Heart left ventricle (tissue), 16 donors: ENCODE measurements at regions not wholly inside any gene's neighbourhood (a gene's known extent, or its start where the extent isn't known, plus 50 kb on each side); places are given as distances from the start of the nearest gene placed in this dataset.

Source experiments
- ATAC-seq, 4 donors: fragments of 200-7000 bp; cut with Tn5 transposase; one replicate each; pipeline ENCODE4 v1.9.1; 2020 to 2022; ENCODE audit warnings: moderate library complexity in 4 of 4, mild to moderate bottlenecking in 3 of 4, moderate number of reproducible peaks in 1 of 4
- DNase-seq, 5 donors: peaks; one replicate each; pipeline ENCODE4 v3.0.0-alpha.2; 2020
- H3K27ac ChIP-seq, 12 donors: fragments of 200-600 bp; sonication (generic) in 4 of 12; one replicate each; pipeline versions ENCODE4 v1.5.0 to v1.8.0; 2016 to 2022; ENCODE audit warnings: mild to moderate bottlenecking in 2 of 12
- H3K27me3 ChIP-seq, 9 donors: fragments of 200-600 bp; sonication (generic) in 2 of 9; one replicate each; pipeline versions ENCODE4 v1.5.1 to v1.8.0; 2016 to 2022; ENCODE audit warnings: mild to moderate bottlenecking in 3 of 9
- H3K36me3 ChIP-seq, 9 donors: fragments of 200-600 bp; sonication (generic) in 2 of 9; one replicate each; pipeline versions ENCODE4 v1.5.0 to v1.8.0; 2018 to 2022; ENCODE audit warnings: mild to moderate bottlenecking in 2 of 9
- H3K4me1 ChIP-seq, 12 donors: fragments of 200-600 bp; sonication (generic) in 4 of 12; one replicate each; pipeline versions ENCODE4 v1.5.0 to v1.8.0; 2016 to 2022; ENCODE audit warnings: mild to moderate bottlenecking in 3 of 12
- H3K4me3 ChIP-seq, 12 donors: fragments of 200-600 bp; sonication (generic) in 4 of 12; one replicate each; pipeline versions ENCODE4 v1.5.0 to v1.8.0; 2017 to 2022; ENCODE audit warnings: mild to moderate bottlenecking in 9 of 12, moderate library complexity in 4 of 12
- H3K9me3 ChIP-seq, 12 donors: fragments of 200-600 bp; sonication (generic) in 4 of 12; one replicate each; pipeline versions ENCODE4 v1.5.0 to v1.8.0; 2016 to 2022; ENCODE audit warnings: mild to moderate bottlenecking in 1 of 12
- CTCF ChIP-seq, 12 donors: fragments of 200-600 bp; sonication (generic) in 4 of 12; IDR thresholded peaks; one replicate each; pipeline versions ENCODE4 v1.5.0 to v1.8.0; 2018 to 2022; ENCODE audit warnings: antibody characterized with exemption in 12 of 12, mild to moderate bottlenecking in 5 of 12
- POLR2A ChIP-seq, 2 donors: fragments of 450-650 bp; IDR thresholded peaks; one replicate each; pipeline ENCODE4 v1.6.1; 2017; ENCODE audit warnings: antibody characterized with exemption in 2 of 2, mild to moderate bottlenecking in 2 of 2, moderate library complexity in 2 of 2
- WGBS, 4 donors: extraction: QIAGEN DNeasy Blood & Tissue Kit in 2 of 4; methylation state at CpG; one replicate each; pipeline versions ENCODE4 v1.1.5 to v1.1.7; 2013 to 2018; 5-methylcytosine and 5-hydroxymethylcytosine counted together
- intact Hi-C, 10 donors: fragments of 100-400 bp; cut with DNase I; formaldehyde crosslinking; loops; one replicate each; pipeline versions ENCODE4 v1.11.1 to v1.14.2; 2022
- donor health status: ischemic (EF 13 %, LVEDD 7.1; RV severe dilation, severe dysfunction).
- donor health status: healthy with polysubstance abuse.
- donor health status: DM: no; HTN: yes; CAD: no.
- donor health status: DM: no; HTN: no; CAD: no.
- donor health status: ischemic (EF 25% LVEDD 6.9; RV normal size, moderate dysfunction).
- donor health status: ischemic (EF 25% LVEDD 5.7; RV mildly dilated, moderate dysfunction).
- donor health status: healthy.
- donor health status: DM: yes; HTN: yes; CAD: no.
- donor health status: ischemic (EF 35%, LVEDD 5.7; RV mildly dilated, moderate dysfunction).
- donor health status: nonischemic (EF 11% LVEDD 7.7; RV severe dilation, severe dysfunction).
- donor health status: DM: yes; HTN: yes; CAD: no.
- donor health status: PGD.
- donor health status: ischemic (EF 29% LVEDD 5.4; RV normal size, mild dysfunction).
- donor health status: nonischemic (EF 23%, LVEDD 6.1; RV moderate dilation, normal function).

- H3K27me3 ChIP-seq, result no peaks in the 10 kb centered on the region
- no peak for ATAC-seq
- intact Hi-C loops, result no loop called here
- H3K27ac ChIP-seq, result no peak overlapping the region
- H3K4me3 ChIP-seq, result no peak overlapping the region
- 36 to 60% (median 51%) methylated on average over 1 of the region's 1 CpG for WGBS, 4 donors
- TF ChIP-seq POLR2A (IDR thresholded peaks at IDR 0.05) (no peak), CTCF (IDR thresholded peaks at IDR 0.05) (no peak)
- DNase-seq, result no peak
- H3K4me1 ChIP-seq, result no peaks in the 10 kb centered on the region
- no peaks in the 10 kb centered on the region for H3K36me3 ChIP-seq
- H3K9me3 ChIP-seq, result no peaks in the 10 kb centered on the region
Observed at GRCh38 chr5:159567461-159567860, 237.2 kb upstream of the IL12B start.

- no peak overlapping the region for H3K4me3 ChIP-seq
- WGBS, 4 donors, result 40 to 67% (median 49%) methylated on average over 1 of the region's 1 CpG
- no peaks in the 10 kb centered on the region for H3K27me3 ChIP-seq
- no peak for DNase-seq
- no peaks in the 10 kb centered on the region for H3K9me3 ChIP-seq
- TF ChIP-seq CTCF (IDR thresholded peaks at IDR 0.05) (no peak), POLR2A (IDR thresholded peaks at IDR 0.05) (no peak)
- H3K4me1 ChIP-seq, result no peaks in the 10 kb centered on the region
- intact Hi-C loops, result no loop called here
- H3K27ac ChIP-seq, result no peak overlapping the region
- H3K36me3 ChIP-seq, result no peaks in the 10 kb centered on the region
- ATAC-seq, result no peak
Observed at GRCh38 chr5:159571501-159572244, 241.4 kb upstream of the IL12B start.

- no peaks in the 10 kb centered on the region for H3K9me3 ChIP-seq
- no peak for ATAC-seq
- WGBS, 4 donors, result 92 to 96% (median 94%) methylated on average over 6 to 7 of the region's 7 CpGs
- no peak overlapping the region for H3K4me3 ChIP-seq
- no peak for DNase-seq
- peaks cover 0 to 3% (median 0%) of the 10 kb centered on the region in 12 donors for H3K4me1 ChIP-seq
- no peak for TF ChIP-seq POLR2A (IDR thresholded peaks at IDR 0.05)
- TF ChIP-seq CTCF (IDR thresholded peaks at IDR 0.05), result no peak
- H3K36me3 ChIP-seq, result no peaks in the 10 kb centered on the region
- intact Hi-C loops, result no loop called here
- no peak overlapping the region for H3K27ac ChIP-seq
- no peaks in the 10 kb centered on the region for H3K27me3 ChIP-seq
Observed at GRCh38 chr5:159576902-159577301, 246.6 kb upstream of the IL12B start.

GRCh38 chr5:159581502-159582249 lies 251.4 kb upstream of the IL12B start:
- Histone ChIP-seq H3K9me3 (peaks cover 0 to 11% (median 0%) of the 10 kb centered on the region in 12 donors), H3K36me3 (no peaks in the 10 kb centered on the region), H3K4me3 (no peak overlapping the region), H3K4me1 (peaks cover 0 to 4% (median 0%) of the 10 kb centered on the region in 12 donors), H3K27ac (peak overlapping the region in 1 of 12 donors; percentile 43), H3K27me3 (no peaks in the 10 kb centered on the region)
- ATAC-seq (peak in 2 of 4 donors; percentile 77 to 83), DNase-seq (peak in 2 of 5 donors; percentile 19 to 58)
- 45 to 57% (median 48%) methylated on average over 7 of the region's 7 CpGs for WGBS, 4 donors
- TF ChIP-seq CTCF (IDR thresholded peaks at IDR 0.05), result no peak
- TF ChIP-seq POLR2A (IDR thresholded peaks at IDR 0.05), result no peak
- intact Hi-C loops, result no loop called here
